GM12878 (cell line): ENCODE measurements at regions not wholly inside any gene's neighbourhood (a gene's known extent, or its start where the extent isn't known, plus 50 kb on each side); places are given as distances from the start of the nearest gene placed in this dataset.

Source experiments
- ATAC-seq: fragments of 200-7000 bp; cut with Tn5 transposase; 3 replicates; pipeline ENCODE4 v1.9.1; 2020; ENCODE audit warnings: mild to moderate bottlenecking, moderate library complexity
- BruUV-seq: library from RNA; stranded (reverse); fragments of 400-500 nt; replicated peaks from 2 replicates; lab custom pipeline; 2021; lab: Mats Ljungman, UMichigan
- CTCF ChIA-PET: fragments of 300-600 bp; sonication (Branson Sonifier 250); formaldehyde crosslinking; extraction: SDS; loops from one replicate; lab custom pipeline; 2021; ENCODE audit warnings: inconsistent platforms; lab: Yijun Ruan, JAX
- POLR2A ChIA-PET: fragments of 350-600 bp; formaldehyde crosslinking; extraction: SDS; loops from one replicate; lab custom pipeline; 2021; ENCODE audit warnings: inconsistent platforms; lab: Charles Lee
- RAD21 ChIA-PET: fragments of 300-600 bp; sonication (Branson Sonifier 250); formaldehyde crosslinking; loops from one replicate; lab custom pipeline; 2023; ENCODE audit warnings: antibody characterized with exemption; ENCODE audit not compliant: unreplicated experiment; lab: Charles Lee
- SMC1A ChIA-PET: fragments of 300-600 bp; sonication (Branson Sonifier 250); formaldehyde crosslinking; loops from one replicate; lab custom pipeline; 2023; ENCODE audit not compliant: unreplicated experiment, uncharacterized antibody; lab: Charles Lee
- DNase-seq: peaks from one replicate; pipeline ENCODE4 v3.0.0-alpha.2; 2011; ENCODE audit warnings: low read depth, low spot score
- FAIRE-seq: peaks from 3 replicates; lab custom pipeline; 2011; peaks lifted over from hg19 to GRCh38; lab: Jason Lieb, UNC
- H2AFZ ChIP-seq: 2 replicates; pipeline ENCODE4 v1.6.0; 2011; ENCODE audit warnings: low read depth, low read length, control low read depth; ENCODE audit not compliant: control insufficient read depth
- H3K27ac ChIP-seq: 2 replicates; pipeline ENCODE4 v1.5.1; 2011; ENCODE audit warnings: control low read depth; ENCODE audit not compliant: control insufficient read depth, insufficient read depth
- H3K27me3 ChIP-seq, 2 experiments: replicated peaks in 1 of 2; 2 replicates each; pipeline versions ENCODE4 v1.6.0 to v1.6.1; 2011; ENCODE audit warnings: low read length in 1 of 2; ENCODE audit not compliant: control insufficient read depth in 2 of 2, insufficient read depth in 2 of 2
- H3K36me3 ChIP-seq, 2 experiments: 2 replicates each; pipeline ENCODE4 v1.5.1; 2011; ENCODE audit warnings: low read length in 1 of 2; ENCODE audit not compliant: control insufficient read depth in 2 of 2, insufficient read depth in 2 of 2
- H3K4me1 ChIP-seq: 2 replicates; pipeline ENCODE4 v1.6.1; 2011; ENCODE audit warnings: mild to moderate bottlenecking, low read length, moderate library complexity, mixed read lengths; ENCODE audit not compliant: control insufficient read depth, insufficient read depth
- H3K4me2 ChIP-seq: 2 replicates; pipeline ENCODE4 v1.6.0; 2011; ENCODE audit warnings: control low read depth; ENCODE audit not compliant: control insufficient read depth, insufficient read depth
- H3K4me3 ChIP-seq: fragments of 200-600 bp; sonication (generic); 2 replicates; pipeline ENCODE4 v1.5.1; 2016
- H3K79me2 ChIP-seq: 2 replicates; pipeline ENCODE4 v1.6.0; 2011; ENCODE audit warnings: low read length; ENCODE audit not compliant: control insufficient read depth, insufficient read depth
- H3K9ac ChIP-seq: 2 replicates; pipeline ENCODE4 v1.8.0; 2011; ENCODE audit warnings: low read length, control low read depth, mixed read lengths; ENCODE audit not compliant: control insufficient read depth, insufficient read depth
- H3K9me3 ChIP-seq: replicated peaks from 3 replicates; pipeline ENCODE4 v1.5.1; 2011; ENCODE audit warnings: mild to moderate bottlenecking, low read length; ENCODE audit not compliant: control insufficient read depth, insufficient read depth
- H4K20me1 ChIP-seq: 2 replicates; pipeline ENCODE4 v1.6.0; 2011; ENCODE audit not compliant: control insufficient read depth, insufficient read depth
- ATF7 ChIP-seq: fragments of 450-650 bp; IDR thresholded peaks from 2 replicates; pipeline ENCODE4 v1.6.1; 2016; ENCODE audit warnings: low read depth, mild to moderate bottlenecking
- CBX5 ChIP-seq: sonication (generic); IDR thresholded peaks from 2 replicates; pipeline ENCODE4 v1.6.1; 2016; ENCODE audit warnings: low read depth, moderate library complexity, mild to moderate bottlenecking, inconsistent platforms
- GATAD2B ChIP-seq: fragments of 450-650 bp; conservative IDR thresholded peaks from 2 replicates; pipeline ENCODE4 v1.6.1; 2017; ENCODE audit warnings: low read depth, mild to moderate bottlenecking, moderate library complexity
- IKZF2 ChIP-seq, 2 experiments: fragments of 450-650 bp; IDR thresholded peaks; 2 replicates each; pipeline ENCODE4 v1.6.1; 2017; ENCODE audit warnings: mild to moderate bottlenecking in 2 of 2, moderate library complexity in 2 of 2
- MEF2A ChIP-seq: IDR thresholded peaks from 2 replicates; pipeline ENCODE4 v1.6.1; 2011; ENCODE audit warnings: low read depth, mild to moderate bottlenecking, low read length, moderate library complexity; ENCODE audit not compliant: insufficient read depth
- MEF2B ChIP-seq: fragments of 450-650 bp; IDR thresholded peaks from 2 replicates; pipeline ENCODE4 v1.6.1; 2018; ENCODE audit warnings: mild to moderate bottlenecking, moderate library complexity; ENCODE audit not compliant: partially characterized antibody, poor library complexity, severe bottlenecking
- MTA2 ChIP-seq: fragments of 450-650 bp; IDR thresholded peaks from 2 replicates; pipeline ENCODE4 v1.6.1; 2016; ENCODE audit warnings: low read depth, mild to moderate bottlenecking, moderate library complexity
- MYB ChIP-seq: fragments of 150-350 bp; IDR thresholded peaks from 2 replicates; pipeline ENCODE4 v1.6.1; 2014; ENCODE audit warnings: mild to moderate bottlenecking, low read depth, low read length, borderline replicate concordance
- RAD21 ChIP-seq: IDR thresholded peaks from 2 replicates; pipeline ENCODE4 v1.6.1; 2011; ENCODE audit warnings: mild to moderate bottlenecking, low read depth, low read length, moderate library complexity; ENCODE audit not compliant: insufficient read depth
- RCOR1 ChIP-seq: conservative IDR thresholded peaks from 2 replicates; pipeline ENCODE4 v1.6.1; 2012; ENCODE audit warnings: low read depth, low read length, improper control_type of control experiment
- RELA ChIP-seq: fragments of 450-650 bp; IDR thresholded peaks from 2 replicates; pipeline ENCODE4 v1.8.0; 2014; ENCODE audit warnings: borderline replicate concordance; ENCODE audit not compliant: partially characterized antibody
- SIN3A ChIP-seq: IDR thresholded peaks from 2 replicates; pipeline ENCODE4 v1.6.1; 2012; ENCODE audit warnings: low read depth, low read length, improper control_type of control experiment
- SREBF1 ChIP-seq: IDR thresholded peaks from 2 replicates; pipeline ENCODE4 v1.6.1; 2012; ENCODE audit warnings: mild to moderate bottlenecking, low read length
- SUPT20H ChIP-seq: IDR thresholded peaks from 2 replicates; pipeline ENCODE4 v1.6.1; 2011; ENCODE audit warnings: low read depth, mild to moderate bottlenecking, low read length, moderate library complexity, borderline replicate concordance; ENCODE audit not compliant: control insufficient read depth
- TCF3 ChIP-seq: IDR thresholded peaks from 2 replicates; pipeline ENCODE4 v1.6.1; 2012; ENCODE audit warnings: low read depth, mild to moderate bottlenecking, low read length, borderline replicate concordance; ENCODE audit not compliant: insufficient read depth
- TCF7 ChIP-seq: IDR thresholded peaks from 2 replicates; pipeline ENCODE4 v1.6.1; 2014; ENCODE audit warnings: antibody characterized with exemption, borderline replicate concordance
- ZNF622 ChIP-seq: fragments of 450-650 bp; IDR thresholded peaks from 2 replicates; pipeline ENCODE4 v1.6.1; 2017; ENCODE audit warnings: mild to moderate bottlenecking, inconsistent platforms
- ZSCAN29 ChIP-seq: fragments of 450-650 bp; IDR thresholded peaks from 2 replicates; pipeline ENCODE4 v1.6.1; 2017; ENCODE audit warnings: mild to moderate bottlenecking, moderate library complexity
- whole genome bisulfite sequencing: methylation state at CpG from one replicate; pipeline ENCODE4 v1.1.6; 2016; ENCODE audit warnings: low lambda C conversion rate; ENCODE audit not compliant: insufficient replicate concordance, insufficient coverage; ENCODE audit errors: missing lambda C conversion rate; 5-methylcytosine and 5-hydroxymethylcytosine counted together
- in situ Hi-C: fragments of 300-500 bp; cut with MboI; formaldehyde crosslinking; loops from 9 replicates; pipeline ENCODE4 v1.14.3; 2018; ENCODE audit warnings: mixed read lengths
- intact Hi-C: fragments of 100-400 bp; cut with micrococcal nuclease; formaldehyde crosslinking; loops from one replicate; pipeline ENCODE4 v1.14.2; 2022; ENCODE audit not compliant: unreplicated experiment
- TF ChIP-seq, protein P1 (sequence below): fragments of 450-650 bp; formaldehyde crosslinking; IDR thresholded peaks from 2 replicates; pipeline ENCODE4 v1.4.0; 2022; ENCODE audit warnings: mild to moderate bottlenecking, moderate library complexity
- TF ChIP-seq, protein P2 (sequence below): fragments of 450-650 bp; formaldehyde crosslinking; IDR thresholded peaks from 2 replicates; pipeline ENCODE4 v1.5.0; 2022; ENCODE audit warnings: mild to moderate bottlenecking, missing genetic modification characterization

DNA sequence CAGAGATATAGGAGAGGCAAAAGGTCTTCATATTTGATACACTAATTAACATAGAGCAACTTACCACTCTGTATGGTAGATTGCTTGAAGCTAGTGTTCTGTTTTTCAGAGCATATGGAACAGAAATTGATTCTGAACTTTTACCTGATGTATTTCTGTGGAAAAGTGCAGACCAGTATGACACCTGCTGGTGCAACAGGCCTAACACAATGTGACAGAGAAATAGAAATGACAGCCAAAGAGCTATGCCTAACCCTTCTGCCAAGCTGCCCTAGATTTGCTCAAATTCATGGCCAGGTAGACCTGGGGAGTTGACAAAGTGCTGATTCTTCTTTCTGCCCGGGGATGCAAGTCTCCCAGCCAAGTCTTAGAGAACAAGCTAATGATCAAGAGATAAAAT, 65.4 kb upstream of the RNF180 start:
- DNase-seq, result no peak
- ChIA-PET CTCF (no interaction called here), POLR2A (no interaction called here), SMC1A (no interaction called here)
- Histone ChIP-seq H3K4me2 (no peak overlapping the region), H3K4me3 (no peak overlapping the region), H3K4me1 (no peaks in the 10 kb centered on the region), H3K9me3 (no peaks in the 10 kb centered on the region), H3K79me2 (no peaks in the 10 kb centered on the region), H2AFZ (no peak overlapping the region), H3K9ac (no peak overlapping the region), H3K27ac (no peak overlapping the region)
- intact Hi-C loops, result no loop called here
- WGBS, result 0% methylated on average over 1 of the region's 1 CpG
- no TSS peak for BruUV-seq
- no peak for ATAC-seq
- TF ChIP-seq MYB, result no peak
- TF ChIP-seq TCF7, result no peak
- TF ChIP-seq CBX5, result no peak
- TF ChIP-seq ZNF622, result no peak
- TF ChIP-seq RCOR1, result no peak
- TF ChIP-seq SREBF1, result no peak
- no peak for TF ChIP-seq SUPT20H
- no peak for TF ChIP-seq TCF3
- no peak for TF ChIP-seq SIN3A
- TF ChIP-seq, protein P1, sequence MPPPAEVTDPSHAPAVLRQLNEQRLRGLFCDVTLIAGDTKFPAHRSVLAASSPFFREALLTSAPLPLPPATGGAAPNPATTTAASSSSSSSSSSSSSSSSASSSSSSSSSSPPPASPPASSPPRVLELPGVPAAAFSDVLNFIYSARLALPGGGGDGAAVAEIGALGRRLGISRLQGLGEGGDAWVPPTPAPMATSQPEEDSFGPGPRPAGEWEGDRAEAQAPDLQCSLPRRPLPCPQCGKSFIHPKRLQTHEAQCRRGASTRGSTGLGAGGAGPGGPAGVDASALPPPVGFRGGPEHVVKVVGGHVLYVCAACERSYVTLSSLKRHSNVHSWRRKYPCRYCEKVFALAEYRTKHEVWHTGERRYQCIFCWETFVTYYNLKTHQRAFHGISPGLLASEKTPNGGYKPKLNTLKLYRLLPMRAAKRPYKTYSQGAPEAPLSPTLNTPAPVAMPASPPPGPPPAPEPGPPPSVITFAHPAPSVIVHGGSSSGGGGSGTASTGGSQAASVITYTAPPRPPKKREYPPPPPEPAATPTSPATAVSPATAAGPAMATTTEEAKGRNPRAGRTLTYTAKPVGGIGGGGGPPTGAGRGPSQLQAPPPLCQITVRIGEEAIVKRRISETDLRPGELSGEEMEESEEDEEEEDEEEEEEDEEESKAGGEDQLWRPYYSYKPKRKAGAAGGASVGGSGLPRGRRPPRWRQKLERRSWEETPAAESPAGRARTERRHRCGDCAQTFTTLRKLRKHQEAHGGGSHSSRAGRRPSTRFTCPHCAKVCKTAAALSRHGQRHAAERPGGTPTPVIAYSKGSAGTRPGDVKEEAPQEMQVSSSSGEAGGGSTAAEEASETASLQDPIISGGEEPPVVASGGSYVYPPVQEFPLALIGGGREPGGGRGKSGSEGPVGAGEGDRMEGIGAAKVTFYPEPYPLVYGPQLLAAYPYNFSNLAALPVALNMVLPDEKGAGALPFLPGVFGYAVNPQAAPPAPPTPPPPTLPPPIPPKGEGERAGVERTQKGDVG (CRISPR knock-in tag), result no peak
- TF ChIP-seq MEF2A, result no peak
- TF ChIP-seq MEF2B, result no peak
- no peak for TF ChIP-seq ATF7
- no peak for TF ChIP-seq ZSCAN29
- TF ChIP-seq RAD21, result no peak
- no peak for TF ChIP-seq GATAD2B
- no peak for TF ChIP-seq IKZF2 (IDR thresholded peaks at IDR 0.05)
- TF ChIP-seq RELA, result no peak
- TF ChIP-seq, protein P2, sequence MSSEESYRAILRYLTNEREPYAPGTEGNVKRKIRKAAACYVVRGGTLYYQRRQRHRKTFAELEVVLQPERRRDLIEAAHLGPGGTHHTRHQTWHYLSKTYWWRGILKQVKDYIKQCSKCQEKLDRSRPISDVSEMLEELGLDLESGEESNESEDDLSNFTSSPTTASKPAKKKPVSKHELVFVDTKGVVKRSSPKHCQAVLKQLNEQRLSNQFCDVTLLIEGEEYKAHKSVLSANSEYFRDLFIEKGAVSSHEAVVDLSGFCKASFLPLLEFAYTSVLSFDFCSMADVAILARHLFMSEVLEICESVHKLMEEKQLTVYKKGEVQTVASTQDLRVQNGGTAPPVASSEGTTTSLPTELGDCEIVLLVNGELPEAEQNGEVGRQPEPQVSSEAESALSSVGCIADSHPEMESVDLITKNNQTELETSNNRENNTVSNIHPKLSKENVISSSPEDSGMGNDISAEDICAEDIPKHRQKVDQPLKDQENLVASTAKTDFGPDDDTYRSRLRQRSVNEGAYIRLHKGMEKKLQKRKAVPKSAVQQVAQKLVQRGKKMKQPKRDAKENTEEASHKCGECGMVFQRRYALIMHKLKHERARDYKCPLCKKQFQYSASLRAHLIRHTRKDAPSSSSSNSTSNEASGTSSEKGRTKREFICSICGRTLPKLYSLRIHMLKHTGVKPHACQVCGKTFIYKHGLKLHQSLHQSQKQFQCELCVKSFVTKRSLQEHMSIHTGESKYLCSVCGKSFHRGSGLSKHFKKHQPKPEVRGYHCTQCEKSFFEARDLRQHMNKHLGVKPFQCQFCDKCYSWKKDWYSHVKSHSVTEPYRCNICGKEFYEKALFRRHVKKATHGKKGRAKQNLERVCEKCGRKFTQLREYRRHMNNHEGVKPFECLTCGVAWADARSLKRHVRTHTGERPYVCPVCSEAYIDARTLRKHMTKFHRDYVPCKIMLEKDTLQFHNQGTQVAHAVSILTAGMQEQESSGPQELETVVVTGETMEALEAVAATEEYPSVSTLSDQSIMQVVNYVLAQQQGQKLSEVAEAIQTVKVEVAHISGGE (CRISPR knock-in tag), result no peak
- no peak for TF ChIP-seq MTA2
- TF ChIP-seq, all 136 proteins: peak for 0
- Histone ChIP-seq H4K20me1 (no peaks in the 10 kb centered on the region), H3K36me3 (no peaks in the 10 kb centered on the region), H3K27me3 (no peaks in the 10 kb centered on the region)
- in situ Hi-C loops, result no loop called here
- FAIRE-seq, result no peak
- RAD21 ChIA-PET, result no interaction called here
